GM12873 (cell line): ENCODE measurements at regions not wholly inside any gene's neighbourhood (a gene's known extent, or its start where the extent isn't known, plus 50 kb on each side); places are given as distances from the start of the nearest gene placed in this dataset.

Experiments used
- CTCF ChIP-seq: IDR thresholded peaks from 2 replicates; pipeline ENCODE4 v1.5.1; 2012; ENCODE audit warnings: low read depth, mild to moderate bottlenecking, moderate library complexity, low read length, control low read depth; ENCODE audit not compliant: insufficient read depth; ENCODE audit errors: missing control alignments

GRCh38 chr5:167821669-167822068 lies 469.8 kb upstream of the WWC1 start:
- no peak for TF ChIP-seq CTCF

GRCh38 chr5:167822241-167822640 lies 469.2 kb upstream of the WWC1 start:
- TF ChIP-seq CTCF, result no peak

GRCh38 chr5:167823405-167823804 lies 468.0 kb upstream of the WWC1 start:
- TF ChIP-seq CTCF, result no peak

- TF ChIP-seq CTCF, result no peak
Measured at GRCh38 chr5:167827766-167828165, 463.7 kb upstream of the WWC1 start.

GRCh38 chr5:167831754-167832504 lies 459.5 kb upstream of the WWC1 start:
- TF ChIP-seq CTCF, result no peak

GRCh38 chr5:167832609-167833008 lies 458.8 kb upstream of the WWC1 start:
- TF ChIP-seq CTCF, result no peak

- TF ChIP-seq CTCF, result no peak
Measured at GRCh38 chr5:167833456-167833855, 458.0 kb upstream of the WWC1 start.
